HK-2 (cell line): ENCODE measurements at regions not wholly inside any gene's neighbourhood (a gene's known extent, or its start where the extent isn't known, plus 50 kb on each side); places are given as distances from the start of the nearest gene placed in this dataset.

Experiments
- DNase-seq: peaks from one replicate; pipeline ENCODE4 v3.0.0-alpha.2; 2018; ENCODE audit not compliant: unreplicated experiment

DNA sequence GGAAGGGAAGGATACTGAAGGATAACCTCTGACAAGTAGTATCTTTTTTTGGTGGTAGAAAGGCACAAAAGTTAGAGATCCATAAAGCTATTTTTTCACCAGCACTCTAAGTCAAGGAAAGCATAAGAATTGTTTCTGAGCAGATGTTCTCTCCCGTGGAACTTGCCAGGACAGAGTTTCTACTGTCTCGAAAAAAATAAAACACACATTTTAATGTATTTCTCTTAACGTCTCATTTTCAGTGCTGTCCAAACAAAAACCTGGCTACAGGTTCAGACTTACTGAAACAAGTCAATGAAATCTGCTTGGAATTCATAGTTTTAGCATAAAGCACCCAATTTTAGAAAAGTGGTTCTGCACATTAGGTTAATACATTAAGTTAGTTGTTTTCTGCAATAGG is 338.3 kb downstream of the LTN1 start:
- no peak for DNase-seq

DNA sequence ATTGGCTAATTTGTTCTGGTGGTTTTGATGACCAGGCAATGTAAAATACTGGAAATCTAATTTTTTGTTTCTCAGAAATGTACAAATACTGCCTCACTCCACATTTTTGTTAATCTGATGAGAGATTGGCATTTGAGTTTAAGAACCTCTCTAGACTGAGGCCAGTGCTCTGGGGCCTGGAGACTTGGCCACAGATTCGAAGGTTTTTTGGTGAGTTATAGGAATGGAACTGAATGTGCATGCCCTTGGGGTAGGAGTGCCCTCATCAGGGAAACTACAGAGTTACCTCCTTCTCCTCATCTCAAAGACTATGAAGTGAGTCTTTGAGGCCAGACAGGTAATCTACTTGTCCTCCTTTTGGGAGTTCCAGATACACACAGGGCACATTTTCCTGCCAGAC is 347.9 kb downstream of the LTN1 start:
- no peak for DNase-seq

DNA sequence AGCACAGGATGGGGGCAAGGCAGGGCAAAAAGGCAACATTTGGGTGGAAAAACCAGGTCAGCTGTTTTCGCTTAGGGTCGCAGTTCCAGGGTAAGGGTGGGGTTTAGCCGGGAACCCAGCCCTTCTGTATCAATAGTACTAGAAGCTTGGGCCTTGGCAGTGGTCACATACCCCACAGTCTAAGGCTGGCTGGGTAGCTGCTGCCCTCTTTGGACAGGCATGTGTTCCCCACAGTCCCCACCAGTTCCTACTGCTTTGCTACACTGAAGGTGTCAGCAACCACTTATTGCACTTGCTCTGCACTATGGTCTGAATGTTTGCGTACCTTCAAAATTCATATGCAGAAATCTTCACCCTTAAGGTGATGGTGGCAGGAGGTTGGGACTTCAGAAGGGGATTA is 349.8 kb downstream of the LTN1 start:
- no peak for DNase-seq

DNA sequence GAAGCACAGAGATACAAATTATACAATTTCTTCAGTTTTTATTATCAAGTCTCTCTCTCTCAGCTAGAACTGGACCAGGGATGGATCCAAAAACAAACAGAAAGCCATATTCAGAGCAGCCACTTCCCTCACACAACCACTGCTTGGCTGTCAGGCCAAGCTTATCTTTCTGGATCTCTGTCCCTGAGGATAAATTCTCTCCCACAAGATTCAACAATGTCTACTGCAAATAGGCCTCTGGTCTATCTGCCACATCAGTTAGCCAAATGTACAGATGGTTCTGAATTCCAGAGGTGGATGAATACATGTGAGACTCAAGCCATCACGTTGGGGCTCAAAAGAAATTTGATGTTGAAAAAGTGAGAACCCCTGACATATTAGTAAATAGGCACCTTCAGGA is 350.9 kb downstream of the LTN1 start:
- no peak for DNase-seq

DNA sequence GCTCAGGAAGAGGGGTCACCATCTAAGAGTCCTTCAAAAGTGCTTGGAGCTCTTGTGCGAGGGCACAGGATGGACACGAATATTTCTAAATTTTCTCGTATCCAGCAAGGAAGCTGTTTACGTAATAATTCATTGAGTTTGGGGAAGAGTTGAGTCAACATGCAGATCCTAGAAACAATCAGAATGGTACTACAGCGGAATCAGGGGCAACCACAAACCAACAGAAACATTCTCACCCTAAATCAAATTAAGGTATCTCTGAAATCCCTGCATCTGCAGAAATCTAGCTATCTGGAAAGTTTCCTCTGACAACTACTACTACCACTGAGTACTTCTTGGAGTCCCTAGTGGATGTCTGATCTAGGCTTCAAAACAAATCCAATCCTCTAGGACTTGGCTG is 352.4 kb downstream of the LTN1 start:
- DNase-seq = no peak

DNA sequence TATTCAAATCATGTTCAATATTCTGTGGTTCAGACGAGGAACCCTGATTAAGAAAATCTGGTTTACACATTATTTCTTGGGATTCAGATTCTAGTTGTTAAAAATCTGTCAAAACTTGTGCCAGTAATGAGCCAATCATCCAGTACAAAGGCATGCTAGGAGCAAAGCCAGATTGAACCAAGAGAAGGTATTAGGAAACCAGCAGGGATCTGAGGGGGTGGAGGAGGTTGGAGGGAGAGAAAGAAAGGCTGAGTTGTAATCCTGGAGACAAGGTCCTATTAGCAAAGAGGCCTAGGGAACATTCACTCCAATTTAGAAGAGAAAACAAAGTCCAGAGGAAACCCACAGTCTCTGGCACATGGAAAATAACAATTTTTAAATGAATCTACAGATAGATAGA is 352.9 kb downstream of the LTN1 start:
- DNase-seq = no peak

DNA sequence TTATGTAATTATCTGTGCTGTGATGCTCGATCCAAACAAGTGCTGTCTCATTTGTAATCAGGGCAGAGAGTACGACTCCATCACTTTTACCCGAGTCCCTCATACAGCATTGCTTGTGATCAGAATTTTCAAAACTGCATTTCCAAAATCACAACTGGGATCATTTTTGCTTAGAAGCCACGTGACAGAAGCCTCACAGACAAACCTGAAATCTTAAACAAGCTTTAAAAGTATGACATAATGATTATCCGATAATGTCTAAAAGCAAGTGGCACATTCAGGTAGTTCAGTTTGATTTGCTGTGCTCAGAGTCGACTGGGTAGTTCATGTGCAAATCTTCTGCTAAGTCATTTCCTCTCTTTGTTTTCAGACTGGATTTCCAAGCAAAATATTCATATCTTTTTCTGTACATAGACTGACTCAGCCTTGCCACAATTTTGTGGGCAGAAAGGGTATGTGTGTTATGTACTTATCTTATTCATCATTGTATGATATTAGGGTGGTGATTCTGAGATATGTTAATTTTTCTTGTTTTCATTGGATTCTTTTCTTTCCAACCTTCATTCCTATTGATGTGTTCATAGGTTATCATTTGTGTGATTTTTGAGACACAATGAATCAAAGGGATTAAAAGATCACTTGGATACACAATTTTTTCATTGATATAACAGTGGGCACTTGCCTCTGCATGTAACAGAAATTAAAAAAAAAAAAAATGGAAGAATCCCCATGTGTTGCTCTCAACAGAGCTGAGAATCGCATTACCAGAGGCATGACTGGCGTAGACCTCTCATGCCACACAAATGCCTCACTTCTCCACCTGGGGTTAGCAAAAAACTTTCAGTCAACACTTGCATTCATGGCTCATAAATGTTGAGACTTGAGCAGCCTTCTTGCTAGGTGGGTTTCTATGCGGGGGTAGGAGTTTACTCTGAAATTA is 355.7 kb downstream of the LTN1 start:
- DNase-seq = no peak

DNA sequence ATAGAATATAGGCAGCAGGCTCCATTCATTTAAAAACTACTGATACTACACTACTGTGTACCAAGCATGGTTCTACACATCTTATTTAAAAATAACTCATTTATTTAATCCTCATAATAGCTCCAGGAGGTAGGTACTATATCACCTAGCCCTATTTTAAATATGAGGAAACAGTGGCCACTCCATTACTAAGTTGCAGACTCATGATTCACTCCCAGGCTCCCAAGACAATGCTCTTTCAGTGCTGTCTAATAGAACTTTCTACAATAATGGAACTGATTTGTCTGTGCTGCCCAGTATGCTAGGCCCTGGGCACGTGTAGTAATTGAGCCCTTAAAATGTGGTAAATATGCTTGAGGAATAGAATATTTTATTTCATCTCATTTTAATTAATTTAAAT is 357.1 kb downstream of the LTN1 start:
- DNase-seq = no peak

DNA sequence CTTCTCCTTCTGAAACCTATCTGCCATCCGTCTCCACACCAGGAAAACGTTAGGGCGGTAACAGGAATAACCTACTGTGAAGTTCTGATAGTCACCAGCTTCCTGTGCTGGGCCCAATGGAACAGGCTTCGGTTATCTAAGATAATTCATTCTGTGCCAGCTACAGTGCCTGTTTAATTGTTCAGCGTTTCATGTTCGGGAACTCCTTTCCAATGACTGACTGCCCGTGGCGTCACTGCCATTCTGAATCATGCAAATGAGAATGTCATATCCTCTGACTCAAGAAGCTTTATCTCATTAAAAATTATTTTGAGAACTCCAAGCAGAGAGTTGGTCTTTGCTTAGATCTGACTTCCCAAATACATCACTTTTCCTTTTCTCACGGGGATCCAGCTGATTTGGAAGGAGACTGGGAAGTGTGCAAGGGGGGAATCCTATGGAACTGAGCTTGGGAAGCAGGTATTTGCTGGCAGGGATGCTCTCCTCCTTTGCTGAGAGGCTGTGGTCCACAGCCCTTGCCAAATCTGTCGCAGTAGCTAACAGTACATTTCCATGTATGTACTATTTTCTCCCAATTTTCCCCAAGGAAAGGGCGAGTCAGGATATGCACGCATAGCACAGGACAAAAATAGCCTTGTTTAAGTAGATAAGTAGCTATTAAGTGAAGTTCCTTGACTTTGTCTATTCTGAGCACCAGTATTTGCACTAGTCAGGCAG is 358.7 kb downstream of the LTN1 start:
- DNase-seq = no peak

DNA sequence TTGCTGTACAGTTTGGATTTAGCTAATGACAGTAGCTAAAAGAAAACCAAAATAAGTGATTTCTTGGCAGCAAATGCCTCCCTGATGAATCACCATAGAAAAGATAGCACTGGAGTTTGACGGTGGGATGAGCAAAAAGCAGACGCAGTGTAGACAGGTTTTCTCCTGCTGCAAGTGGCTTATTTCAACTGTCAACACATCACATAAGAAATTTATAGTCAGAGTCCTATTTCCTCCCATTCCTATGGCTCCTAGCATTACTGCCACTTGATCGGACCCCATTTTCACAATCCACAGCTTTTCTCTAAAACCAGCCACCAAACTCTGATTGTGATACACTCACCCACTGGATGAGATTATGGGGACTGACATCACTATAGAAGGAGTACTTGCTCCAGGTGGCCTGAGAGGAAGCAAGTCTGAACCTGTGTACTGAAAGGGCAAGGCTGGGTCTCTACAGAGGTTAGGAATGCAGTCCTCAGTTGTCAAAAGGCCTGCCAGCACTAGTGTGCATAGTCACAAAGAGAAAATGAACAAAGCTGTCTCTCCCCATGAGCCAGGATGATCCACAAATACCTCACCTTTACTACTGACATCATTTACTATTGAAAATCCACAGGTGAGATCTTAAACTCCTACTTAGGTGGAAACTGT is 359.8 kb downstream of the LTN1 start:
- no peak for DNase-seq

DNA sequence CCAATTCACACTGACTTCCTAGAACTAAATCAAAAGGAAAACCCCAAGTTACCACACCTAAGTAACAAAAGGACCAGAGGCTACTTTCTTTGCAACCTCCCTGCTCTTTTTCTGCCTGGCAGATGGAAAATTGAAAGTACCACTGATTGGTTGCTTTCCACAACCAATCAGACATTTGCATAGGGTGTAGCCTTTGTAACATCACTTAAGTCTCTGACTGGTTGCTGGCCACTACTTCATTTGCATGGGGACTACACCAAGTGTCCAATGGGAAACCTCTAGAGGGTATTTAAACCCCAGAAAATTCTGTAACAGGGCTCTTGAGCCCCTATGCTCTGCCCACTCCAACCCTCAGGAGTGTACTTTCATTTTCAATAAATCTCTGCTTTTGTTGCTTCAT is 365.0 kb downstream of the LTN1 start:
- no peak for DNase-seq

DNA sequence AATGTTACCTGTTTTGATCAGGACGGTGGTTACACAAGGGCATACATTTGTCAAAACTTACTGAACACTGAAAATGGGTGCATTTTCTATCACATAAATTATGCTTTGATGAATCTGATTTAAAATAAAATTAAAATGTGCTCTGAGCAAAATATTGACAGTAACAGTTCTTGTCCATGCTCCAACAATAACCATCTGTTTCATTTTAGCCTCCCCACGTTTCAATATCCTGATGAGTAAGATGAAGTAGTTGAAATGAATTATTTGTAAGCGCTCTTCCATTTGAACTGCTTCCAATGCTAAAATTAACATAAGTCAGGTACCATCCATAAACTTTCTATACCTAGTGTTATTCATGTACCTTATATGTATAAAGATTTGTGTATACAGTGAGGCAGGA is 365.4 kb downstream of the LTN1 start:
- DNase-seq = no peak

DNA sequence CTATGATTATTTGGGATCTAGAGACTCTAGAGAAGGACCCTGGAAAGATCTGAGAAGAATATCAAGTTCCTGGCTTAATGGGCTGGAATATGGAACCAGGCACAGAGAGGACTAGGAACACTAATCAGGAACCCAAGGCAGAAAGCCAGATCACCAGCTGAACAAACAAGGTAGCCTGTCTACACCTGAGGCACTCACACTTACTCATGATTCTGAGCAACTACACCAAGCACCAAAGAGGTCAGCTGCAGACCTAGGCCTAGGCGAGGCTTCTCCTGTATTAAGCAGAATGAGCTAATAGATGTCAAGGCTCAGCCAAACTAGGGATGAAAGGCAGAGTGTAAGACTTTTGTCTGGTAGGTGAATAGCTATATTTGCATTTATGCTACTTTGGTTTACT is 368.1 kb downstream of the LTN1 start:
- no peak for DNase-seq

DNA sequence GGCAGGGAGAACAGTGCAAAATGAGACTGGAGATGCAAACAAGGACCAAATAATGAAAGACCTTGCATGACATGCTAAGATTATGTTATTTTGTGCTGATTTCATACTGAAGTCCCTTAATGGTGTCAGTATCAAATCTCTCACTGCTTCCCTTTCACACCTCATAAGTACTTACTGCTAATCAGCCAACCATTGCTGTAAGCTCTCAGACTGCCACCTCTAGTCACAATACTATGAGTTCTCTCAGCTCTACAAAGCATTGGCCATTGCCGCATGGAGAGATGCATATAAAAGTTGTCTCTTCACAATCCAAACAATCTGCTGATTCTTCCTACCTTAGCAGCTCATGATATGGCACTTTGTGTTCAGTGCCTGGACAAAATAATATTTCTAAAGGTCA is 375.4 kb downstream of the LTN1 start:
- no peak for DNase-seq

DNA sequence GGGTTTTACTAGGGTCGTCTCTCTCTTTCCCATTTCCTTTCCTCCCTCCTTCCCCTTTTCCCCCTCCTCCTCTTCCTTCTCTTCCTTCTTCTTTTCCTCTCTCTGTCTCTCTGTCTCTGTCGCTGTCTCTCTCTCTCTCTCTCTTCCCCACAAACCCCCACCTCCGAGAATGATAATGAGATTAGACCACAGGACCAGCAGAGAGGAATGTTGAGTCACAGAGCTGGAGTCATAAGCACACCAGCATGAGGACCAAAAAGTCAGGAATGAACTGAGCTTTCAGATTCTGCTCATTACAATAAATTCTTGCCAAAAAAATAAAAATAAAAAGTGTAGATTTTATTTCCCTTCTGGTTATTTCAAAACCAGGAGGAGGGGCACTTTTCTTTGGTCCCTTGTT is 377.4 kb downstream of the LTN1 start:
- DNase-seq = no peak

DNA sequence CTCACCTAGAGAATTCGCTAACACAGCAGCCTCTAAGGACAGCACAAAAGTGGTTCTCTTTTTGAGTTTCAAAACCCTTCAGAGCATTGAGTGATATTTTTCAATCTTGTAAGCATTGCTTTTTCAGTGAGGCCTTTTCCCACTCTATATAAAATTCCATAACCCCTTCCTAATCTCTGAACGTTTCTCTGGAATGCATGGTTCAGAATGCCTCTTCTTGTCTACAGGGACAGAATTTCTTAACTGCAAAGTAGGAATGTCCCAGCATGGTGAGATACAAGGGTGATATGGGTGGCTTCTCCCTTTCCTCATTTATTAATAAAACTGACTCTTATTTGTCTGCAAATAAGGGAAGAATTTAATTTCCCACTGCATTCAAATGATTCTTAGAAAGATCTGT is 377.9 kb downstream of the LTN1 start:
- DNase-seq = no peak

DNA sequence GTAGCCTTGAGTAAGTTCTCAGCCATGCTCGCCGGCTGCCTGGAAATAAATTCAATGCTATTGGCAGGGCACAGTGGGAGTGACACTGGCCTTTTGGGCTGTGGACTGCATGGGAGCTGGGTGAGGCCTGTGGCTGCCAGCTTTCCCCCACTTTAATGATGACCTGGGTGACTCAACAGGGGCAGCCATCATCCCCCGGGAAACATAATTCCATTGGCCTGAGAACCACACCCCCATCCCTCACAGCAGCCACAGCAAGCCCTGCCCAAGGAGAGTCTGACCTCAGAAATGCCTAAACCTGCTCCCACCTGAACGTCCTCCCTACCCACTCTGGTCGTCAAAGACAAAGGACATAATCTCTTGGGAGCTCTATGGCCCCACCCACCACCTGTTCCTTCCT is 384.0 kb downstream of the LTN1 start:
- no peak for DNase-seq

DNA sequence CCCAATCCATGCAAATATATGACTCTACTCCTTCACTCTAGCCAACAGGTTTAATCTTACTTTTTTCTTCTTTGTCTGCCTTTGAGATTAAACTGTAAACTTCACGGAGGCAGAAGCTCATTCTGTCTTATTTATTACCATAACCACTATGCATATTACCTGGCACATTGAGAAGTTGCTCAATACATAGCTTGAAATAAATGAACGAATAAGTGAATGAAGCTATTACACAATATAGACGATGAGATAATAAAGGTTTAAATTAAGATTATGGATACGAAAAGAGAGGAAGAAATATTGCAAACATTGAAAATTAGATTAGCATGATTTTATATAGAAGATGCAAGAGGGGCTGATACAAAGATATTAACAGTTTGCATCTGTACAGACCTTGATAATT is 385.1 kb downstream of the LTN1 start:
- no peak for DNase-seq

DNA sequence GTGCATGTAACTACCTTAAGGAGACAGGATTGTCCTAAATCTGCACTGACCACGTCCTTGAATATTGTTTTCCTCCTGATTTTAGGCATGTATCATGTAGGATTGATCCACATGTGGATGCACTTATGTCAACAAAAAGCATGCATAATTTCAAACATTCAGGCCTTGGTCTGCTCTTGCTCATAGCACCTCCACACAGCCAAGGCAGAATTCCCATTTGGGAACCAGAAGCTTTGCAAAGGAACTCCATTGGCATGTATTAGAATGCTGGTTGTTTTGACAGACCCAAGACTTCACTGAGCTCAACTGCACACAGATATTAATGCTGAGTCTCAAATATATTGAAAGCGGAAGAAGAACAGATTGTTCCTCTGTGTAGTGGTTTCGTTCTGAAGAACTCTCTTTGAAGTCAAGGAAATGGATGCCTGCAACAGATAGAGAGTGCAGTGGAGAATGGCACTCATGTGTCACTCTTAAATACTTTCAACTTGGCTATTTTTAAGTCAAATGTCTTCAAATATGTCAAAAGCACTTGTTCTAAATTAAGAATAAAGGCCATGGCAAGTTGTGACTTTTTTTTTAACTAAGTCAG is 387.6 kb downstream of the LTN1 start:
- no peak for DNase-seq

DNA sequence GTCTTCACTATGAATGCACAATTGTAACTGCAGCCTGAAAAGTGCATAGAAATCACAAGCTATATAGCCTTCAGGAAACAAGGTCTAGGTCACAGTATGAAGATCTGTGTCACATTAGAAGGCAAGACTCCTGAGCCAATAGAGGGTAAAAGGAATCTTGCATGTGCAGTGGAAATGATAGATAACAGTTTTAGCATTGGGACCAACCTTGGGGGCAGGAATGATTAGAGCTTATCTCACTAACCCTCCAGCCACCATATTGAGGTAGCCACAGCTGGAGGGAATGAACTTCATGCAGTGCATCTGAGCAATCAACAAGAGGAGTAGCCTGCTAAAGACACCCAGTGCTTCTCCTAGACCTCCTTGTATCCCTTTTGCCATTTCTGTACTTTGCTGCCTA is 390.1 kb downstream of the LTN1 start:
- DNase-seq = no peak

DNA sequence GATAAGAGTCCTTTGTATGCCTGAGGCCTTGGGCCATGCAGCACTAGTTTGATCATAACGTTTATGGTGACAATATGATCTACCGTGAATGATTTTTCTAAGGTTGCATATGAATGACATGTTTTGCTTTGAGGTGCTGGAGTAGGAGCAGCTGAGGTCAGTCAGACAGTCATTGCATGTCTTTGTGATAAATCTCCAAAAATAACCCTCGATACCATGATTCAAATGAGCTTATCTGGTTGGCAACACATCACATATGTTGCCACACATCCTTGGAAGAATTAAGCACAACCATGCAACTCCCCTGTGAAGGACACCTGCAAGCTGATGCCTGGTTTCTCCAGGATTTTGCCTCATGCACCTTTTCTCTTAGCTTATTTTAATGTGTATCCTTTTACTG is 394.5 kb downstream of the LTN1 start:
- no peak for DNase-seq

DNA sequence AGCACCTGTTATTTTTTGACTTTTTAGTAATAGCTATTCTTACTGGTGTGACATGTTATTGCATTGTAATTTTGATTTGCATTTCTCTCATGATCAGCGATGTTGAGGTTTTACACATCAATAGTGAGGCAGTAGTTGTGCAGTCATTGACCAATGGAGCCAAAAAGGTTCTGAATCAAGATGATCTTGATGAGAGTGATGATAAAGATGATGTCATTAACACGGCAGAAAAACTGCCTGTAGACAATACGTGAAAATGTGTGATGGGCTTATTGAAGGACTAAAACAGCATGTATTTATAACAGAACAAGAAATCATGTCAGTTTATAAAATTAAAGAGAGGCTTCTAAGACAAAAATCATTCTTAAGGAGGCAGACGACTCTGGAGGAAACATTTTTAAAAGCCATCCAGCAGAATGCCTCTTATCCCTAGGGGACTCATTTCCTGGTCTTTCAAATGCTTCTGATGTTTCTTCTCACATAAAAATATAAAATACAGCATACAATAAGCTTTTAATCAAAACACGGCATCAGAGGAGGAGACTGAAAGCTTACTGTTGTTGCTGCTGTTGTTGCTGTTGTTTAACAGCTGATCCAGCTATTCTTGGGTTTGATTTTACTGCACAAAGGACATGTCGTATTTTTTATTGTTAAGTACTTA is 400.3 kb downstream of the LTN1 start:
- no peak for DNase-seq
